Liver (tissue), 3 donors: ENCODE measurements at regions not wholly inside any gene's neighbourhood (a gene's known extent, or its start where the extent isn't known, plus 50 kb on each side); places are given as distances from the start of the nearest gene placed in this dataset.
"Not testable (repeated sequence)": the region's sequence is repeated elsewhere in the genome, so short reads cannot be mapped to it uniquely, and the experiment has no call there.

ENCODE experiments used
- ATF3 ChIP-seq: IDR thresholded peaks from 2 replicates; pipeline ENCODE4 v1.6.1; 2016; ENCODE audit warnings: antibody characterized with exemption
- CTCF ChIP-seq: fragments of 150-350 bp; IDR thresholded peaks from 2 replicates; pipeline ENCODE4 v1.5.1; 2017; ENCODE audit warnings: improper control_type of control experiment, low read depth, low read length; ENCODE audit not compliant: missing input control
- JUND ChIP-seq, 2 donors: IDR thresholded peaks; 2 replicates each; pipeline ENCODE4 v1.6.1; 2016; ENCODE audit warnings: antibody characterized with exemption in 2 of 2
- REST ChIP-seq: IDR thresholded peaks from 2 replicates; pipeline ENCODE4 v1.6.1; 2016; ENCODE audit warnings: antibody characterized with exemption, mild to moderate bottlenecking
- RXRA ChIP-seq, 2 donors: IDR thresholded peaks; 2 replicates each; pipeline ENCODE4 v1.6.1; 2017 to 2018; ENCODE audit warnings: antibody characterized with exemption in 2 of 2, mild to moderate bottlenecking in 1 of 2
- SP1 ChIP-seq: IDR thresholded peaks from 2 replicates; pipeline ENCODE4 v1.6.1; 2018; ENCODE audit warnings: antibody characterized with exemption, mild to moderate bottlenecking
- TAF1 ChIP-seq: conservative IDR thresholded peaks from 2 replicates; pipeline ENCODE4 v1.6.1; 2016; ENCODE audit warnings: antibody characterized with exemption, mild to moderate bottlenecking
- donor health status: healthy.
- donor health status: healthy.

GRCh38 chr2:107725824-107726223 is 100.9 kb upstream of the RGPD4 start:
- not testable (repeated sequence) for TF ChIP-seq ATF3; RXRA (IDR thresholded peaks at IDR 0.05); CTCF; TAF1; REST; JUND (IDR thresholded peaks at IDR 0.05); SP1
